Neuronal stem cell (in vitro differentiated cells): ENCODE measurements at regions not wholly inside any gene's neighbourhood (a gene's known extent, or its start where the extent isn't known, plus 50 kb on each side); places are given as distances from the start of the nearest gene placed in this dataset.

Experiments used
- DNase-seq: peaks from one replicate; pipeline ENCODE4 v3.0.0-alpha.2; 2013; ENCODE audit warnings: low spot score
- H2AFZ ChIP-seq: one replicate; pipeline ENCODE4 v1.6.1; 2013; ENCODE audit warnings: mild to moderate bottlenecking, low read length, inconsistent platforms
- H2AK5ac ChIP-seq: 2 replicates; pipeline ENCODE4 v1.6.1; 2013; ENCODE audit warnings: low read depth, mild to moderate bottlenecking, inconsistent platforms, low read length, moderate library complexity, mixed read lengths
- H2BK120ac ChIP-seq: 2 replicates; pipeline ENCODE4 v1.6.1; 2013; ENCODE audit warnings: low read depth, mild to moderate bottlenecking, inconsistent platforms, low read length, moderate library complexity, mixed read lengths
- H2BK12ac ChIP-seq: one replicate; pipeline ENCODE4 v1.6.1; 2013; ENCODE audit warnings: low read length, inconsistent platforms
- H2BK15ac ChIP-seq: 2 replicates; pipeline ENCODE4 v1.6.1; 2013; ENCODE audit warnings: mild to moderate bottlenecking, low read length, inconsistent platforms, mixed read lengths
- H2BK5ac ChIP-seq: one replicate; pipeline ENCODE4 v1.6.1; 2013; ENCODE audit warnings: inconsistent platforms, mild to moderate bottlenecking, low read length, moderate library complexity
- H3K14ac ChIP-seq: one replicate; pipeline ENCODE4 v1.6.1; 2013; ENCODE audit warnings: low read length, inconsistent platforms
- H3K18ac ChIP-seq: 2 replicates; pipeline ENCODE4 v1.6.1; 2013; ENCODE audit warnings: low read length, inconsistent platforms
- H3K23ac ChIP-seq: 2 replicates; pipeline ENCODE4 v1.6.1; 2013; ENCODE audit warnings: low read depth, mild to moderate bottlenecking, mixed read lengths, low read length, inconsistent platforms; ENCODE audit not compliant: poor library complexity
- H3K27ac ChIP-seq: replicated peaks from 3 replicates; pipeline ENCODE4 v1.5.1; 2013; ENCODE audit warnings: low read length, inconsistent platforms
- H3K27me3 ChIP-seq, 3 experiments: 2 replicates each; pipeline ENCODE4 v1.6.1; 2013; ENCODE audit warnings: low read length in 3 of 3, mild to moderate bottlenecking in 2 of 3, inconsistent platforms in 1 of 3, low read depth in 1 of 3, mixed read lengths in 1 of 3, moderate library complexity in 1 of 3; ENCODE audit not compliant: control insufficient read depth in 3 of 3, insufficient read depth in 3 of 3
- H3K36me3 ChIP-seq, 2 donors: replicated peaks in 1 of 2; 2 replicates each; pipeline ENCODE4 v1.6.1; 2013; ENCODE audit warnings: low read length in 2 of 2; ENCODE audit not compliant: control insufficient read depth in 2 of 2, insufficient read depth in 2 of 2
- H3K4ac ChIP-seq: 2 replicates; pipeline ENCODE4 v1.6.1; 2013; ENCODE audit warnings: inconsistent platforms, mild to moderate bottlenecking, low read length, moderate library complexity
- H3K4me1 ChIP-seq, 2 donors: 1 replicate in 1 of 2; 2 replicates in 1 of 2; pipeline ENCODE4 v1.6.1; 2013; ENCODE audit warnings: low read length in 2 of 2, low read depth in 1 of 2; ENCODE audit not compliant: control insufficient read depth in 2 of 2, insufficient read depth in 1 of 2
- H3K4me2 ChIP-seq: one replicate; pipeline ENCODE4 v1.6.1; 2013; ENCODE audit warnings: mild to moderate bottlenecking, low read length, inconsistent platforms; ENCODE audit not compliant: insufficient read depth, poor library complexity, severe bottlenecking
- H3K4me3 ChIP-seq, 2 donors: 2 replicates each; pipeline ENCODE4 v1.5.1; 2013; ENCODE audit warnings: low read length in 2 of 2, mild to moderate bottlenecking in 2 of 2, inconsistent platforms in 1 of 2, moderate library complexity in 1 of 2
- H3K79me1 ChIP-seq: one replicate; pipeline ENCODE4 v1.6.1; 2013; ENCODE audit warnings: low read depth, mild to moderate bottlenecking, inconsistent platforms, low read length, moderate library complexity
- H3K9ac ChIP-seq: one replicate; pipeline ENCODE4 v1.6.1; 2013; ENCODE audit warnings: mild to moderate bottlenecking, low read depth, low read length, inconsistent platforms; ENCODE audit not compliant: poor library complexity
- H3K9me3 ChIP-seq, 2 donors: replicated peaks in 1 of 2; 2 replicates each; pipeline versions ENCODE3 to v1.6.1; 2013; ENCODE audit warnings: low read length in 2 of 2, mild to moderate bottlenecking in 2 of 2, inconsistent platforms in 1 of 2, low read depth in 1 of 2, mixed read lengths in 1 of 2, moderate library complexity in 1 of 2; ENCODE audit not compliant: control insufficient read depth in 2 of 2, insufficient read depth in 1 of 2
- H4K8ac ChIP-seq: one replicate; pipeline ENCODE4 v1.6.1; 2013; ENCODE audit warnings: low read depth, mild to moderate bottlenecking, inconsistent platforms, low read length, moderate library complexity
- H4K91ac ChIP-seq: one replicate; pipeline ENCODE4 v1.6.1; 2013; ENCODE audit warnings: low read length, low read depth, mild to moderate bottlenecking, inconsistent platforms; ENCODE audit not compliant: poor library complexity
- WGBS, 2 donors: extraction: QIAGEN DNeasy Blood & Tissue Kit; methylation state at CpG; one replicate each; pipeline ENCODE4 v1.1.7; 2013; ENCODE audit warnings: missing lambda C conversion rate in 2 of 2, mixed read lengths in 1 of 2; ENCODE audit not compliant: insufficient read length in 2 of 2, insufficient replicate concordance in 1 of 2; ENCODE audit errors: extremely low coverage in 2 of 2; 5-methylcytosine and 5-hydroxymethylcytosine counted together

DNA sequence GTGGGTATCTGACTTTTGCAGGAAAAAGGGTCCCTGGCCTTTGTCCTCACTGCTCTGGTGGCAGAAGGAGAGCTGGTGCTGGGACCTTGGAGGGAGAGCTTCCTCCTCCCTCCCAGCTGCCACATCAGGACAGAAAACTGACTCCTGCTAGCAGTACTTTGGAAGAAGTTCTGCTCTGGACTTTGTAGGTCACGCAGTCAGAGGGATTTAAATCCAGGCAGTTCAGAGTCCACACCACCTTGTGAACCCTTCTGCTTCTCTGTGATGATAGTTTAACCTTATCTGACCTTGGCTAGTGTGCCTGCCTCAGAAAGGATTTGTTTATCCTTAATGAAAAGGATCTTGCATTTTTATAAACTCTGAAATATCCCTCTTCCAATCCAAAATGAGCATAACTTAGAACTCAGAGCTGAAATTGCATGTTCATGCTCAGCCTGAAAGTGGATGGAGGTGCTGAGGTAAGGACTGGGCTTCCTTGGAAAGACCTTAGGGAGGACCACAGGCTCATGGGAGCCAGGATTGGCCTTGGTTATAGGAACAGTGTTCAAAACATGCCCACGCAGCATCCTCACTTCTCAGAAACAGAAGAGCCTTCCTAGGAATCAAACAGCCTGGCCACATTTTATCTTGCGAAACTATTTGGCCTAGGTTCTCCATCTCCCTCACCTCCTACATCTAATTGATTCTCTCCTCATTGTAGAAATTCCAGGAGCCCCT is 123.9 kb upstream of the SASH1 start:
- H3K18ac ChIP-seq: no peak overlapping the region
- H3K27me3 ChIP-seq: peaks cover 0 to 12% (median 0%) of the 10 kb centered on the region in 3 experiments
- H2AFZ ChIP-seq: no peak overlapping the region
- no peak overlapping the region for H2BK12ac ChIP-seq
- H4K8ac ChIP-seq: no peak overlapping the region
- H2BK120ac ChIP-seq: no peak overlapping the region
- H2BK5ac ChIP-seq: no peak overlapping the region
- H3K36me3 ChIP-seq: no peaks in the 10 kb centered on the region
- H3K14ac ChIP-seq: no peak overlapping the region
- no peak overlapping the region for H3K23ac ChIP-seq
- peaks cover 0 to 5% of the 10 kb centered on the region in 2 donors for H3K4me1 ChIP-seq
- no peak overlapping the region for H3K4me2 ChIP-seq
- no peak overlapping the region for H4K91ac ChIP-seq
- H3K9me3 ChIP-seq: no peaks in the 10 kb centered on the region
- no peak for DNase-seq
- WGBS, 2 donors: no CpG with 5 or more reads among the region's 3 CpGs
- no peak overlapping the region for H3K4ac ChIP-seq
- no peaks in the 10 kb centered on the region for H3K79me1 ChIP-seq
- H3K4me3 ChIP-seq: no peak overlapping the region
- no peak overlapping the region for H2AK5ac ChIP-seq
- H3K27ac ChIP-seq: no peak overlapping the region
- no peak overlapping the region for H3K9ac ChIP-seq
- H2BK15ac ChIP-seq: no peak overlapping the region

DNA sequence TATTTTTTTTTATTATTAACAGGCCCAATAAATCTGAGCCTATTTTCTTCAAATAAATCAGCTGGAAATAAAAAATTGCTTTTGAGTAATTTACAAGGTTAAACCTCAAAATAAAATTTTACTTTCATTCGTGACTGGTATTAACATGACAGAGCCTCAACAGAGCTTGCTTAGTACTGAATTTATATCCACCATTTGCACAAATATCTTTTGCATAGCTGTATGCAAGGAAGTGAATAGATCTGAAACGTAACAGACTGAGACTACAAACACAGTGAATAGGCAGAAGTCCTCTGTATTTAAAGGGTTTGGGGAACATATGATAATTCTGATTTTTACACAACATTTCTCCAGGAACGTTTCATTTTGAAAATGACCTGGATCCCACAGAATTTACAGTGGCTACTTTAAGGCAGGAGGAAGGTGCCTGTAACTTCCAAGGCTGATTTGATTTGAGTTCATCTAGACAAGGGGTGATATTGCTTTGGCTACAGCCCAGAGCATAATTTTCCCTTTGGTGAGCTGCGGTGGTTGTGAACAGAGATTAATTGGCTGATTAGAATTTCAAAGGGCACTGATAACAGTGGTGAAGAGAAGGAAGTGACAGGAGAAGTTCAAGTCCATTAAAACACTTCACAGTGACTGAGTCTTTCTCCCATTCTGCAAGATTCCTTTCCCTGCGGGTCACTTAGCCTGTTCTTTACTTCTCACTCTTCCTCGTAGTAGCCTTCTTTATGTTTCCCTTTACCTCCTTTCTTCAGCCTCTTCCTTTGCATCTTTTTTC is 121.2 kb upstream of the SASH1 start:
- Histone ChIP-seq H3K27ac (no peak overlapping the region), H2BK12ac (no peak overlapping the region), H2BK5ac (no peak overlapping the region), H3K14ac (no peak overlapping the region), H4K8ac (no peak overlapping the region), H4K91ac (no peak overlapping the region), H3K23ac (no peak overlapping the region), H3K79me1 (no peaks in the 10 kb centered on the region), H3K27me3 (peaks cover 0 to 9% (median 0%) of the 10 kb centered on the region in 3 experiments), H3K36me3 (no peaks in the 10 kb centered on the region), H3K4me3 (no peak overlapping the region), H3K9ac (no peak overlapping the region), H2BK15ac (no peak overlapping the region), H3K9me3 (no peaks in the 10 kb centered on the region), H2AFZ (no peak overlapping the region), H2BK120ac (no peak overlapping the region), H3K4me1 (peaks cover 0 to 5% of the 10 kb centered on the region in 2 donors), H2AK5ac (no peak overlapping the region), H3K18ac (no peak overlapping the region), H3K4ac (no peak overlapping the region), H3K4me2 (no peak overlapping the region)
- WGBS, 2 donors: no CpG with 5 or more reads among the region's 6 CpGs
- no peak for DNase-seq

DNA sequence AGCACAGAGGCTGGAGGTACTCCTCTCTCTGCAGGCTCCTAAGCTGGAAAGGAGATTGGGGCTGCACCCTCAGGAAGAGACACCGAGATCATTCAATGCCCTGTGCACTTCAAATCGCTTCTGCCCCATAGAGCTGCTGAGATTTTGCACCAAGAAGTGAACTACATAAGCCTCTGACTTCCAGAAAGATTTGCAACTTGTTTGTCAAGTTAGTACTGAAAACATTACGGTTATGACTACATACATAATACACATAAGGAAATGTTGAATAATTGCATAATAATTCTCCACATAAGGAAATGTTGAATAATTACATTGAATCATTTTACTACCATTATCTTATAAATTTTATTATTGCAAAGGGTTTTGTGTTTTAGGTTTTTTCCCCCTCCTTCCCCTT is 120.3 kb upstream of the SASH1 start:
- Histone ChIP-seq H3K18ac (no peak overlapping the region), H4K8ac (no peak overlapping the region), H3K79me1 (no peaks in the 10 kb centered on the region), H2BK120ac (no peak overlapping the region), H3K4ac (no peak overlapping the region), H3K9me3 (no peaks in the 10 kb centered on the region), H2BK5ac (no peak overlapping the region), H3K27ac (no peak overlapping the region), H3K36me3 (no peaks in the 10 kb centered on the region), H2AFZ (no peak overlapping the region), H3K4me2 (no peak overlapping the region), H3K27me3 (peaks cover 0 to 9% (median 0%) of the 10 kb centered on the region in 3 experiments), H3K4me3 (no peak overlapping the region), H4K91ac (no peak overlapping the region), H3K9ac (no peak overlapping the region), H2AK5ac (no peak overlapping the region), H3K4me1 (peaks cover 0 to 5% of the 10 kb centered on the region in 2 donors), H2BK12ac (no peak overlapping the region), H3K23ac (no peak overlapping the region), H2BK15ac (no peak overlapping the region), H3K14ac (no peak overlapping the region)
- no peak for DNase-seq
- no CpG with 5 or more reads among the region's 3 CpGs for WGBS, 2 donors

DNA sequence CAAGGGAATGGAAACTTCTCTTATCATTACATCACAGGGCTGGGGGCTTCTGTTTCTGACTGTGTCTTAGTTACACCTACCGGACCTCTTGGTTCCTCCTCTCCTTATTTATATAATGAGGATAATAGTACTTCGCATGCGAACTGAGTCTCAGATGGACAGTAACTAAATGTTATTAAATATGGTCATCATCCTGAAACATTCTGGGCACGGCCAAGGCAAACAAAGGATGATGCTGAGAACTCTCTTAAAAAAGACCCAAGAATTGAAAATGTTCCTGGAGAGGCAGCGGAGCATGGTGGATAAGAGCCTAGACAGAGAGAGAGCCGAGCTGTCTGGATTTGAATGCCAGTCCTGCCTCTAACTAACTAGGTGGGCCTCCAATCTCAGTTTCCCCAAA is 119.8 kb upstream of the SASH1 start:
- WGBS, 2 donors: no CpG with 5 or more reads among the region's 6 CpGs

More for the DNA sequence above, 119.8 kb upstream of the SASH1 start:
- Histone ChIP-seq H2BK15ac (no peak overlapping the region), H4K91ac (no peak overlapping the region), H2AK5ac (no peak overlapping the region), H2BK120ac (no peak overlapping the region), H3K9me3 (no peaks in the 10 kb centered on the region), H3K4me1 (peaks cover 0 to 5% of the 10 kb centered on the region in 2 donors), H4K8ac (no peak overlapping the region), H3K9ac (no peak overlapping the region), H3K27ac (no peak overlapping the region), H2BK5ac (no peak overlapping the region), H3K14ac (no peak overlapping the region), H3K4me3 (no peak overlapping the region), H3K23ac (no peak overlapping the region), H2AFZ (no peak overlapping the region), H3K27me3 (peaks cover 0 to 9% (median 0%) of the 10 kb centered on the region in 3 experiments), H3K4me2 (no peak overlapping the region), H3K4ac (no peak overlapping the region), H3K36me3 (no peaks in the 10 kb centered on the region), H2BK12ac (no peak overlapping the region), H3K18ac (no peak overlapping the region), H3K79me1 (no peaks in the 10 kb centered on the region)
- DNase-seq: no peak
